ENCODE measurements at regions not wholly inside any gene's neighbourhood (a gene's known extent, or its start where the extent isn't known, plus 50 kb on each side); places are given as distances from the start of the nearest gene placed in this dataset.

DNA sequence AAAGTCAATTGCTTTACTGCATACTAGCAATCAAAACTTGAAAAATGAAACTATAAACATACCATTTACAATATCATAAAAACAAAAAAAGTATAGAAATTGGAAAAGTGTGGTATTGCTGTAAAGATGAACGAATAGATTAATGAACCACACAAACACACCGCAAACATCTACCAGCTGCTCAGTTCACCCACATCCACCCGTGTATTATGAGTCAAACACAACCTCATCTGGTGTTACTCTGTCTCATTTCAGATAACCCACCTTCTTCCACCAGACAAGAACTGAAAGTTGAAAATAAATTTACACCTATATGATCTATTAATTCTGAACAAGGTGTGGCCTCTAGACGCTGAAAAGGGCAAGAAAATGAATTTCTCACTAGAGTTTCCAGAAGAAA lies 53.3 kb downstream of the BLID start:
- DNase-seq, result no peak

- no peak for DNase-seq
Observed at GRCh38 chr11:122059565-122059964, 56.5 kb downstream of the BLID start.

GRCh38 chr11:122050021-122050690 lies 65.9 kb downstream of the BLID start:
- DNase-seq, result no peak

DNA sequence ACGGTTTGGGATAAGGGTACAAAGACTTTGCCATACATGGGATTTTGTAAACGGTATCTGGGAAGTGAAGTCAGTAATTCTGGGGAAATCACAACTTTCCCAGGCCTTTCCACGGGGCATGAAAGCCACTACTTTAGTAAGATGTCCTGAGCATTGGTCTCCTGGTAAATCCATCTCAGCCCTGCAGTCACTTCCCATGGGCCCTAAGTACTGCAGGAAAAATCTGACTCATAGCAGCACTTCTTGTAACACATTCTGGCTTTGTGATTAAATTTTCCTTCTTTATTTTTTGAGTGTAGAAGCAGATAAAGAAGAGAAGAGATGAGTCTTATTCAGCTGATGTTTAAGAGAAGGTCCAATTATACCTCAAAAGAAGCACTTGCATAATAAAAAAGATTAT lies 67.6 kb downstream of the BLID start:
- no peak for DNase-seq

DNA sequence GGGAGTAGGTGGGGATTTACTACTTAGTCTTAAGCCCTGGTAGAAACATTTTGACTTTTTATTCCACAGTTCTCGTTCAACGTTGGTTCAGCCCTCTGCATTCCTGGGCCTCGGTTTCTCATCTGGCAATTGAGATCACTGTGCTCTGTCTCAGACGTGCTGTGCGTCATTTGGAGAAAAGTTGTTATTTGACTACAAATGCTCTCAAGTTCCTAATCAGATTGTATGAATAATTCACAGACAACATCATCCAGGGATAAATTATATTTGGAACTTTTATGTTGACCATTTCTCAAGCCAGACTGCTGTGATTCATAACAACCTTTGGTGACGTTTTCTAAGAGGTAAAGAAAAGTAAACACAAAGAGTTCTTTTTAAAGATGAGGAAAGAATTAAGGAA lies 69.2 kb downstream of the BLID start:
- no peak for DNase-seq

GRCh38 chr11:122046438-122046837 lies 69.6 kb downstream of the BLID start:
- DNase-seq, result no peak

GRCh38 chr11:122045181-122045586 lies 70.8 kb downstream of the BLID start:
- no peak for DNase-seq

GRCh38 chr11:122044086-122044485 lies 71.9 kb downstream of the BLID start:
- DNase-seq, result no peak

DNA sequence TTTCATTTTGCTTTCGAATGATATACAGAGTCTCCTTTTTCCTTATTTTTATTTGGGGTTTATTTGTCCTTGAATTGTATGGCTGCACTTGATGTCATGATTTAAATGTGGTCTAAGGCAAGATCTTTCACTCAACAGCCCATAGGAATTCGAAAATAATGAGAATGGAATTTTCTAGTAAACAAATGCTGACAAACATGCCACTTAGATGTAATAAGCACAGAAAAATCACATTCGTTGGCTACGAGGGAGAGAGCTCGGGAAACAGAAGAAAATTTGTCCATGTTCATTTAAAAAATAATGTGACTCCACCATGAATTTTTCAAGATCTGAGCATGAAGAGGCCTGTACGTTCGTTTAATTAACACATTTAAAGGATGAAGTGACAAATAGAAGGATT lies 73.0 kb downstream of the BLID start:
- no peak for DNase-seq

DNA sequence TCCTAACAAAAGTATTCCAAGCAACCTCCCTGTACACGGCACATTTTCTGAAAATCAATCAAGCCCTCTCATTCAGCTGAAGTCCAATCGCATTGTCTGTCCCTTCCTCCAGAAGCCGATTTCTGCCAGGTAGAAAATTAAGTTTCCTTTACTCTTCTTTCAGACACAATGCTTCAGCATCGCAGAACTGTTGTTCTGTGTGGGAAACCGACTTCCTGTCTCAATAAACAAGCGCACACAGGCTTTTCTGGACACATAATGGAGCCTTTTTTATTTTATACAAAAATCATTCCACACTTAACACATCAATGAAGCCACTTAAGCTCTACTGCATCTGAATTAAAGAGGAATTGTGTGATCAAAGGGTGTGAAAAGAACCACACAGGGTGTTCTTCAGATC lies 75.6 kb downstream of the BLID start:
- no peak for DNase-seq

DNA sequence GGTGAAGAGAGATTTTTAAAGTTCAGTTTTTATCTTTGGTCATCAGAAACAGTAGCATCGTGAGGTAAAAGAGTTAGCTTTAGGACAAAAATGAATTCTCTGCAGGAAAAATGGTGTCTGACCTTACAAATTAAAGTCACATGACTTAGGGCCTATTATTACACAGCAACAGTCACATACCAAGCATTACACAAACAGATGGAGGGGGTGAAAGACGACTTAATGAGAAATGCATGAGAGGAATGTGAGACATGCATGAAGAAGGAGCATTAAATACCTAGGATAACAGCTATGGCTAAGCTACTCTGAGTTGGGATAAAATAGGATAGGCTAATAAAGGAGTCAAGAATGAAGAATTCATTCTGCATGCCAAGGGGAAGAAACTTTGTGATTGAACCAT lies 77.5 kb downstream of the BLID start:
- DNase-seq, result no peak

GRCh38 chr11:122037911-122038310 lies 78.1 kb downstream of the BLID start:
- no peak for DNase-seq

GRCh38 chr11:122036493-122036892 lies 79.5 kb downstream of the BLID start:
- no peak for DNase-seq

GRCh38 chr11:122036018-122036417 lies 80.0 kb downstream of the BLID start:
- DNase-seq, result no peak

DNA sequence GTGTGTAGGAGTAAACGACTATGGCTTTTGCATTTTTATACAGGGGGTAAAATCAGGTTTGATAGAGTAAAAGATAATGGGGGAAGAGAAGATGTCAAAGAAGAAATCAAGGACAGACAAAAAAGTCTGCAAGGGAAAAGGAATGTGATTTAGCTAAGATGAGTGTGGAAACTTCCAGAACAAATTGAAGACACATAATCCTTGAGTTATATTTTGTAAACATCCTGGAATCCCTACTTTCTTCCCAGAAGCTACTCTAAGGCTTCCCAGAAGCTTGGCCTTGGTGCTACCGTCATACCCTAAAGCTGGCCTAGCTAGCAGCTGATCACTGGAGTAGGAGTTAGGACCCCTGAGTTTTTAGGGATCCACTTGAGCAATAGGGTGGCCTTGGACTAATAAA lies 82.4 kb downstream of the BLID start:
- no peak for DNase-seq

DNA sequence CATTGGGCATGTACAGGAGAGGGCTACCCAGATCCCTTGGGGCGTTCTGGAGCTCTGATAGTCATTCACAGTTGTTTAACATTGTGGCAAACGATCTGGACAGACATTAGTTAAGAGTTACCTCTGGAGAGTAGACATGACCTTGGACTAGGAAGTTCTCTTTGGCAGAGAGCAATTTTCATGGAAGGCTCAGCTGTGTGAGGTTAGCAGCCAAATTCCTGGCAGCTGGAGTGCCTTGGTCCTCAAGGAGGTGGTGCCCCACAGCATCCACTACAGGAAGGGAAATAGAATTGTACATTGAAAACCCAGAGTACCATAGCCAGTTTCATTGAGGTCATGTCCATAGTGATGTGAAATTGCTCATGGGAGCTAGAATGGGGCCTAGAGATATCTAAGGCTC lies 82.8 kb downstream of the BLID start:
- DNase-seq, result no peak

GRCh38 chr11:122032317-122032716 lies 83.7 kb downstream of the BLID start:
- no peak for DNase-seq

DNA sequence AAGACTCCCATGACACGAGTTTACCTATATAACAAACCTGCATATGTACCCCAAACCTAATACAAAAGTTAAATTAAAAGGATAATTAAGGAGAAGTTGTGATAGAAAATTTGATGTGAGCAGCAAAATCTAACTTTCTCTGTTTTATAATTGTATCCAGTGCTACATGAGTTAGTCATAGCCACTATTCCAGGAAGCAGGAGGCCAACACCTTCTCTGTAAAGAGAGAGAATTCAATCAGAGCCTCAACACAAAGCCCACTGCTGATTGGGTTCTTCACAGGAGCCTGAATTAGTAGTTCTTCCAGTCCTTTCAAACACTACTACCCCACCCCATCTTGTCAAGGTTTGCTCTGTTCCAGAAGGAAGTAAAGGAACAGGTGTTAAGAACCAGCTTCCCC lies 84.2 kb downstream of the BLID start:
- no peak for DNase-seq

DNA sequence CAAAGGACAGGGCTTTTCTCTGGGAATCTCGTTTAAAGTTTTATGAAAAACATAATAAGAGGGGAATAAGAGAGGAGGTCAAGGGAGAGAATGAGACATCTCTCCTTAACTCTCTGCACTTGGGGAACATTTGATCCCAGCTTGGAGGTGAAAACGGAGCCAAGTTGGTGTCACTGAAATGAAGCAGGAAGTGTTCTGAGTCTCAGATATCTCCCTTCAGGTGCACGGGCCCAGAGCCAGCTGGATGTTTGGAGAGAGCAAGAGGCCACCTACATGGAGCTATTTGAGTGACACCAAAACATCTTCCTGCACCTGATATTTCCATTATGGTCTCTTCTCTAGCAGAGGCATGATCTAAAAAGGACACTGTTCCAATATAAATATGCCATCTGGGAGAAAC lies 85.7 kb downstream of the BLID start:
- DNase-seq, result no peak

DNA sequence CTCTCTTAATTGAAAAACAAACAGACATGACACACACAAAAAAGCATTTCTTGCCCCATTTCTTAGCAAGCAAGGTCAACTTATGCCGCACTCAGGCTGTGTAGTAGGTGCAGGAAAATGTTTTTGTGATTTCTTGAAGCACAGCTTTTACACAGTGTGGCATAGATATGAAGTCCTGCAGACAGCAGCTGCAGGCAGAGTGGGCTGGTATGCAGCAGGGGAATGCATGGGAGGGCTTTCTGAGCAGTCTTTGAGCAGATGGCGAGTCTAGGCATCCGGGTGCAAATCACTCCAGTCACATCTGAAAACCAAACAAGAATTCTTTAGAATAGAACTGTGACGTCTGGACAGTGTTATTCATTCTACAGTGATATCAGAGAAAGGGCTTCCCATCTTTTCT lies 87.5 kb downstream of the BLID start:
- DNase-seq, result no peak

GRCh38 chr11:122028036-122028435 lies 88.0 kb downstream of the BLID start:
- DNase-seq, result no peak

DNA sequence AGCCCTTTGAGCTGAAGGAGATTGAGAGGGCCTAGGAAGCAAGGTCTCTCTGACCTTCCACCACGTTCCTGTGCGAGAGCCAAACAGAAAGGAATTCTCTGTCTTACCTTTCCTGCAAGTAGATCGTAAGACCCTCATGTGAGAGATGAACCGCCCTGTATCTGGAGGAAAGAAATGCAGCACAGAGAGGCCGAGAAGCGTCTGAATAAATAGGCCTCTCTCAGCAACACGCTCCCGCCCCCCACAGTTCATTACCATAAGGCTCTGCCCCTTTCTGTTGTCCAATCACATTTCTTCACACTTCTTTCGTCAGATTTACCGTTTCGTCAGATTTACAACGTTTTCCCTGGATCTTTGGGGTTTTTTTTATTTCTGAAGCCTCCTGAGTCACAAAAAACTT lies 90.3 kb downstream of the BLID start:
- no peak for DNase-seq

DNA sequence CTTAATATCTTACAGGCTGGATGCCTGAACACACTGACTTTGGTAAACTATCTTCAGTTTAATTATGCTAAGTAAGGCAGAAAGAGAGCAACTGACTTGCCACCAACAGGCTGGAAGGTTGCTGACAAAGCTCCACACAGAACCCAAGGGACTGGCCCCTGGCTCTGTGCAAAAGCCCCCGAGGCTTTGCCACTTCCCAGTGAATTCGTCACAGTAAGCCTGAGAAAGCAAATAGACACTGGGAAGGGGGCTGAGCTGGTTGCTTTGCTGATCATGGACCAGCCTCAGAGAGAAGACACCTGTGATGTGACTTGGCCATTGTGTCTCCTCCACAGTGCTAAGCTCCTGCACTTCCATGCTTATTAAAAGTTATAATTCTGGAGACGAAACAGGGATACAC lies 91.7 kb downstream of the BLID start:
- DNase-seq, result no peak

- DNase-seq, result no peak
Observed at GRCh38 chr11:122023614-122024250, 92.3 kb downstream of the BLID start.

- DNase-seq, result no peak
Observed at GRCh38 chr11:122022646-122023045, 93.4 kb downstream of the BLID start.

Measured in hematopoietic multipotent progenitor cell treated with erythropoietin and hydrocortisone succinate and interleukin-3 and kit ligand, for 6 days (in vitro differentiated cells).